H1 (cell line): ENCODE measurements at regions not wholly inside any gene's neighbourhood (a gene's known extent, or its start where the extent isn't known, plus 50 kb on each side); places are given as distances from the start of the nearest gene placed in this dataset.

Experiments
- KDM4A ChIP-seq: IDR thresholded peaks from one replicate; pipeline ENCODE4 v1.7.1; 2012; ENCODE audit warnings: low read depth, mild to moderate bottlenecking, moderate library complexity, low read length, inconsistent platforms; ENCODE audit not compliant: severe bottlenecking

GRCh38 chr5:163574472-163575440 is 69.3 kb downstream of the MAT2B start (continued):
- TF ChIP-seq KDM4A: no peak
- TF ChIP-seq, all 59 proteins: peak for 0
